ENCODE measurements at regions not wholly inside any gene's neighbourhood (a gene's known extent, or its start where the extent isn't known, plus 50 kb on each side); places are given as distances from the start of the nearest gene placed in this dataset.
"Not testable (repeated sequence)": the region's sequence is repeated elsewhere in the genome, so short reads cannot be mapped to it uniquely, and the experiment has no call there.

- DNase-seq (ENCODE audit: extremely low spot score): no peak
- Histone ChIP-seq H3K4me3 (ENCODE audit: low read depth, low read length) (no peak overlapping the region), H3K27ac (ENCODE audit: low read depth) (no peak overlapping the region), H3K36me3 (ENCODE audit: insufficient read depth) (no peaks in the 10 kb centered on the region), H3K4me1 (ENCODE audit: insufficient read depth) (no peaks in the 10 kb centered on the region)
- 80% methylated on average over 1 of the region's 1 CpG for WGBS
Observed at GRCh38 chr18:65221736-65222135, 529.1 kb upstream of the CDH7 start.

- DNase-seq (ENCODE audit: extremely low spot score): no peak
- Histone ChIP-seq H3K4me1 (ENCODE audit: insufficient read depth) (no peaks in the 10 kb centered on the region), H3K4me3 (ENCODE audit: low read depth, low read length) (no peak overlapping the region), H3K27ac (ENCODE audit: low read depth) (no peak overlapping the region), H3K36me3 (ENCODE audit: insufficient read depth) (no peaks in the 10 kb centered on the region)
- 97% methylated on average over 6 of the region's 6 CpGs for WGBS
Observed at GRCh38 chr18:65221115-65221514, 529.7 kb upstream of the CDH7 start.

- Histone ChIP-seq H3K36me3 (ENCODE audit: insufficient read depth) (no peaks in the 10 kb centered on the region), H3K4me1 (ENCODE audit: insufficient read depth) (no peaks in the 10 kb centered on the region), H3K4me3 (ENCODE audit: low read depth, low read length) (no peak overlapping the region), H3K27ac (ENCODE audit: low read depth) (no peak overlapping the region)
- WGBS: 45% methylated on average over 11 of the region's 11 CpGs
- DNase-seq (ENCODE audit: extremely low spot score): no peak
Observed at GRCh38 chr18:65215865-65216466, 534.8 kb upstream of the CDH7 start.

- DNase-seq (ENCODE audit: extremely low spot score): no peak
Observed at GRCh38 chr18:65214456-65214855, 536.4 kb upstream of the CDH7 start.

GRCh38 chr18:65206551-65207260, 544.1 kb upstream of the CDH7 start:
- WGBS: 90% methylated on average over 24 of the region's 24 CpGs
- Histone ChIP-seq H3K4me1 (ENCODE audit: insufficient read depth) (no peaks in the 10 kb centered on the region), H3K4me3 (ENCODE audit: low read depth, low read length) (no peak overlapping the region), H3K36me3 (ENCODE audit: insufficient read depth) (no peaks in the 10 kb centered on the region), H3K27ac (ENCODE audit: low read depth) (no peak overlapping the region)
- DNase-seq (ENCODE audit: extremely low spot score): no peak

More at GRCh38 chr18:65214456-65214855, 536.4 kb upstream of the CDH7 start:
- no peaks in the 10 kb centered on the region for H3K36me3 ChIP-seq (ENCODE audit: insufficient read depth)
- no peak overlapping the region for H3K4me3 ChIP-seq (ENCODE audit: low read depth, low read length)
- 82% methylated on average over 3 of the region's 3 CpGs for WGBS
- H3K27ac ChIP-seq (ENCODE audit: low read depth): no peak overlapping the region
- H3K4me1 ChIP-seq (ENCODE audit: insufficient read depth): no peaks in the 10 kb centered on the region

GRCh38 chr18:65202091-65202490, 548.7 kb upstream of the CDH7 start:
- H3K36me3 ChIP-seq (ENCODE audit: insufficient read depth): no peaks in the 10 kb centered on the region
- H3K27ac ChIP-seq (ENCODE audit: low read depth): no peak overlapping the region
- H3K4me1 ChIP-seq (ENCODE audit: insufficient read depth): no peaks in the 10 kb centered on the region
- H3K4me3 ChIP-seq (ENCODE audit: low read depth, low read length): no peak overlapping the region
- DNase-seq (ENCODE audit: extremely low spot score): no peak
- 89% methylated on average over 4 of the region's 4 CpGs for WGBS

- 96% methylated on average over 2 of the region's 2 CpGs for WGBS
- no peak overlapping the region for H3K27ac ChIP-seq (ENCODE audit: low read depth)
- DNase-seq (ENCODE audit: extremely low spot score): no peak
- H3K36me3 ChIP-seq (ENCODE audit: insufficient read depth): no peaks in the 10 kb centered on the region
- H3K4me1 ChIP-seq (ENCODE audit: insufficient read depth): no peaks in the 10 kb centered on the region
- H3K4me3 ChIP-seq (ENCODE audit: low read depth, low read length): no peak overlapping the region
Observed at GRCh38 chr18:65175681-65176080, 575.1 kb upstream of the CDH7 start.

GRCh38 chr18:65162086-65162485, 588.7 kb upstream of the CDH7 start:
- H3K4me3 ChIP-seq (ENCODE audit: low read depth, low read length); DNase-seq (ENCODE audit: extremely low spot score); H3K4me1 ChIP-seq (ENCODE audit: insufficient read depth); H3K27ac ChIP-seq (ENCODE audit: low read depth); H3K36me3 ChIP-seq (ENCODE audit: insufficient read depth): not testable (repeated sequence)
- WGBS: 95% methylated on average over 13 of the region's 13 CpGs

- H3K27ac ChIP-seq (ENCODE audit: low read depth): no peak overlapping the region
- H3K4me1 ChIP-seq (ENCODE audit: insufficient read depth): no peaks in the 10 kb centered on the region
- WGBS: 72% methylated on average over 2 of the region's 2 CpGs
- DNase-seq (ENCODE audit: extremely low spot score): no peak
- no peak overlapping the region for H3K4me3 ChIP-seq (ENCODE audit: low read depth, low read length)
- H3K36me3 ChIP-seq (ENCODE audit: insufficient read depth): no peaks in the 10 kb centered on the region
Observed at GRCh38 chr18:65146482-65147021, 604.3 kb upstream of the CDH7 start.

- no peaks in the 10 kb centered on the region for H3K4me1 ChIP-seq (ENCODE audit: insufficient read depth)
- H3K27ac ChIP-seq (ENCODE audit: low read depth): no peak overlapping the region
- no peak for DNase-seq (ENCODE audit: extremely low spot score)
- H3K4me3 ChIP-seq (ENCODE audit: low read depth, low read length): no peak overlapping the region
- H3K36me3 ChIP-seq (ENCODE audit: insufficient read depth): no peaks in the 10 kb centered on the region
Observed at GRCh38 chr18:65145312-65145711, 605.5 kb upstream of the CDH7 start.

- Histone ChIP-seq H3K4me1 (ENCODE audit: insufficient read depth) (no peaks in the 10 kb centered on the region), H3K36me3 (ENCODE audit: insufficient read depth) (no peaks in the 10 kb centered on the region), H3K4me3 (ENCODE audit: low read depth, low read length) (no peak overlapping the region), H3K27ac (ENCODE audit: low read depth) (no peak overlapping the region)
- WGBS: 88% methylated on average over 1 of the region's 1 CpG
- no peak for DNase-seq (ENCODE audit: extremely low spot score)
Observed at GRCh38 chr18:65133610-65134009, 617.2 kb upstream of the CDH7 start.

- H3K27ac ChIP-seq (ENCODE audit: low read depth): no peak overlapping the region
- 72% methylated on average over 3 of the region's 3 CpGs for WGBS
- H3K4me3 ChIP-seq (ENCODE audit: low read depth, low read length): no peak overlapping the region
- no peak for DNase-seq (ENCODE audit: extremely low spot score)
- no peaks in the 10 kb centered on the region for H3K4me1 ChIP-seq (ENCODE audit: insufficient read depth)
- H3K36me3 ChIP-seq (ENCODE audit: insufficient read depth): no peaks in the 10 kb centered on the region
Observed at GRCh38 chr18:65124633-65125032, 626.2 kb upstream of the CDH7 start.

- H3K36me3 ChIP-seq (ENCODE audit: insufficient read depth): no peaks in the 10 kb centered on the region
- no peak for DNase-seq (ENCODE audit: extremely low spot score)
- H3K27ac ChIP-seq (ENCODE audit: low read depth): no peak overlapping the region
- H3K4me1 ChIP-seq (ENCODE audit: insufficient read depth): no peaks in the 10 kb centered on the region
- H3K4me3 ChIP-seq (ENCODE audit: low read depth, low read length): no peak overlapping the region
Observed at GRCh38 chr18:65103864-65104263, 646.9 kb upstream of the CDH7 start.

GRCh38 chr18:65093346-65093745, 657.5 kb upstream of the CDH7 start:
- WGBS: 89% methylated on average over 4 of the region's 4 CpGs
- DNase-seq (ENCODE audit: extremely low spot score): no peak
- Histone ChIP-seq H3K27ac (ENCODE audit: low read depth) (no peak overlapping the region), H3K4me3 (ENCODE audit: low read depth, low read length) (no peak overlapping the region), H3K4me1 (ENCODE audit: insufficient read depth) (no peaks in the 10 kb centered on the region), H3K36me3 (ENCODE audit: insufficient read depth) (no peaks in the 10 kb centered on the region)
